GM10248 (cell line): ENCODE measurements at regions not wholly inside any gene's neighbourhood (a gene's known extent, or its start where the extent isn't known, plus 50 kb on each side); places are given as distances from the start of the nearest gene placed in this dataset.

Experiments used
- CTCF ChIA-PET: fragments of 300-600 bp; sonication (Branson Sonifier 250); formaldehyde crosslinking; extraction: SDS; loops from one replicate; lab custom pipeline; 2021; ENCODE audit warnings: antibody characterized with exemption; lab: Yijun Ruan, JAX
- POLR2A ChIA-PET: fragments of 350-650 bp; sonication (Branson Sonifier 250); formaldehyde crosslinking; extraction: SDS; loops from one replicate; lab custom pipeline; 2020; ENCODE audit warnings: antibody characterized with exemption; lab: Yijun Ruan, JAX
- DNase-seq: peaks from one replicate; pipeline ENCODE4 v3.0.0; 2012; ENCODE audit errors: extremely low spot score
- CTCF ChIP-seq: IDR thresholded peaks from 2 replicates; pipeline ENCODE4 v1.5.1; 2012; ENCODE audit warnings: mild to moderate bottlenecking, low read depth; ENCODE audit errors: extremely low read depth, missing control alignments, control extremely low read depth

- TF ChIP-seq CTCF, result no peak
- ChIA-PET POLR2A (no interaction called here), CTCF (interaction anchor here (0.9 to 1.4 kb wide), 2 partner anchors 9 kb away, joined by 3 read pairs; no protein-coding TSS in a partner anchor)
- no peak for DNase-seq
These were observed 346.2 kb upstream of the ASIC2 start for GRCh38 chr17:33639103-33639880.

- CTCF ChIA-PET, result no interaction called here
- no peak for TF ChIP-seq CTCF
- DNase-seq, result no peak
- POLR2A ChIA-PET, result no interaction called here
These were observed 347.5 kb upstream of the ASIC2 start for GRCh38 chr17:33640629-33641028.

DNA sequence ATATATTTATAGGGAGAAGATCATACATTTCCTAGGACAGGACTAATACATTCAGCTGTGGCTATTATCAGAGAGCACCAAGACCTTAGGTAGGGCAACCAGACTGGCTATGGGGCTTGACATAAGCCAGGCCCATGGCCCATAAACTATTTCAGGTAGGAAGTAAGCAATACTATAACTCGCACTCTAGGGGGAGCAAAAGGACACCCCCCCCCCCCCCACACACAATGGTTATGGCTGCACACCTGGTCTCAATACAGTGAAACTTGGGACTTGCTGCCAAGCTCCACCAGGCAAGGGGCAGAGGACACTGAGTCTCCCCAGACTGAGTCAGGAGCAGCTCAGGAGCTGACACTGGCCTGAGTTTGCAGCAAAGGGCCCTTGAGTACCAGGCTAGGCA is 348.9 kb upstream of the ASIC2 start:
- ChIA-PET CTCF (interaction anchor here (1.1 kb wide), 2 partner anchors 11 to 32 kb away, joined by 3 to 4 read pairs; no protein-coding TSS in a partner anchor), POLR2A (no interaction called here)
- no peak for TF ChIP-seq CTCF
- no peak for DNase-seq

- peak; percentile 21 for TF ChIP-seq CTCF
- ChIA-PET CTCF (interaction anchor here (1.0 to 1.5 kb wide), 5 partner anchors 9 to 263 kb away, joined by 3 to 4 read pairs (median 3); no protein-coding TSS in a partner anchor), POLR2A (no interaction called here)
- no peak for DNase-seq
These were observed 354.9 kb upstream of the ASIC2 start for GRCh38 chr17:33647956-33648355.

DNA sequence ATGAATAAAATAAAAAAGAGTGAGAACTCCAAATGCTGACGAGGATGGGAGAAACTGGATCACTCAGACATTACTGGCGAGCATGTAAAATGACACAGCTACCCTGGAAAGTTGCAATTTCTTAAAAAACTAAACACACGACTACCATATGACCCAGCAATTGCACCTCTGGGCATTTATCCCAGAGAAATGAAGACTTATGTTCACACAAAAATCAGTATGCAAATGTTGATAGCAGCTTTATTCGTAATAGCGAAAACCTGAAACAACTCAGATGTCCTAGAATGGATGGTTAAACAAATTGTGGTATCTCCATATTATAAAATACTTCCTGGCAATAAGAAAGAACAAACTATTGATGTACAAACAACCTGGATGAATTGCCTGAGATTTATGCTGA is 357.2 kb upstream of the ASIC2 start:
- POLR2A ChIA-PET, result no interaction called here
- CTCF ChIA-PET, result interaction anchor here (1.6 to 1.9 kb wide), 2 partner anchors 14 kb away, joined by 4 read pairs; no protein-coding TSS in a partner anchor
- DNase-seq, result no peak
- no peak for TF ChIP-seq CTCF

DNA sequence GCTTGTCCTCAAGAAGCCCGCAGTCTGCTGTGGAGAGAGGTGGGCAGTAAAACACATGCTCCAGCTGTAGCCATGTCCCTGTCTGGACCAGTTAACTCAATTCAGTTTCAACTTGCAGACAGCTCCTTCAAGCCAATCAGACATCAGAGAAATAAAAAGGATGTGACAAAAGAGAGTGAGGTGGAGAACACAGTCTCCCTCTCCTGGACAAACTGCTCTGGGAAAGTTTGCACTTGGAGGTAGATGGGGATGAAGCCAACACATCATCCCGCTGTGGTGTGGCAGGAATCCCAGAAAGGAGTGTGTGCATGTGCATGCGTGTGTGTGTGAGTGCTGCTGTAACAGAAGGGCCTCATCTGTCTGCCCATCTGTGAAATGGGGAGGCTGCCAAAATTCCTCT is 358.6 kb upstream of the ASIC2 start:
- no peak for TF ChIP-seq CTCF
- POLR2A ChIA-PET, result no interaction called here
- CTCF ChIA-PET, result interaction anchor here (1.9 to 3.5 kb wide), 2 partner anchors 15 to 23 kb away, joined by 4 to 17 read pairs; no protein-coding TSS in a partner anchor
- DNase-seq, result no peak
